NCI-H1436 (cell line): ENCODE measurements at regions not wholly inside any gene's neighbourhood (a gene's known extent, or its start where the extent isn't known, plus 50 kb on each side); places are given as distances from the start of the nearest gene placed in this dataset.

ENCODE experiments used
- DNase-seq: peaks from one replicate; lab custom pipeline; 2025; lab: John Stamatoyannopoulos, UW

GRCh38 chr5:39606591-39606990, 181.8 kb upstream of the DAB2 start:
- no peak for DNase-seq

GRCh38 chr5:39605588-39606575, 181.1 kb upstream of the DAB2 start:
- no peak for DNase-seq

GRCh38 chr5:39605145-39605544, 180.4 kb upstream of the DAB2 start:
- DNase-seq, result no peak

- DNase-seq, result no peak
These were observed 179.7 kb upstream of the DAB2 start for GRCh38 chr5:39604491-39604890.

- DNase-seq, result no peak
These were observed 175.1 kb upstream of the DAB2 start for GRCh38 chr5:39599721-39600431.

GRCh38 chr5:39598661-39599248, 174.0 kb upstream of the DAB2 start:
- DNase-seq, result no peak

GRCh38 chr5:39588179-39588578, 163.4 kb upstream of the DAB2 start:
- DNase-seq, result no peak

GRCh38 chr5:39587675-39588074, 162.9 kb upstream of the DAB2 start:
- no peak for DNase-seq

GRCh38 chr5:39586185-39586584, 161.4 kb upstream of the DAB2 start:
- DNase-seq, result no peak

GRCh38 chr5:39584927-39585326, 160.1 kb upstream of the DAB2 start:
- DNase-seq, result no peak

GRCh38 chr5:39580702-39581453, 156.1 kb upstream of the DAB2 start:
- no peak for DNase-seq

GRCh38 chr5:39579750-39580149, 155.0 kb upstream of the DAB2 start:
- no peak for DNase-seq

- no peak for DNase-seq
These were observed 154.2 kb upstream of the DAB2 start for GRCh38 chr5:39578887-39579497.

- DNase-seq, result no peak
These were observed 152.7 kb upstream of the DAB2 start for GRCh38 chr5:39577529-39577928.

- no peak for DNase-seq
These were observed 145.7 kb upstream of the DAB2 start for GRCh38 chr5:39570403-39571027.

- no peak for DNase-seq
These were observed 145.1 kb upstream of the DAB2 start for GRCh38 chr5:39569857-39570256.

- DNase-seq, result no peak
These were observed 142.1 kb upstream of the DAB2 start for GRCh38 chr5:39566891-39567290.

GRCh38 chr5:39566029-39566428, 141.2 kb upstream of the DAB2 start:
- DNase-seq, result no peak

GRCh38 chr5:39561421-39561820, 136.6 kb upstream of the DAB2 start:
- DNase-seq, result no peak

GRCh38 chr5:39560726-39561125, 135.9 kb upstream of the DAB2 start:
- DNase-seq, result no peak

GRCh38 chr5:39559923-39560322, 135.1 kb upstream of the DAB2 start:
- DNase-seq, result no peak
